D721Med (cell line): ENCODE measurements at regions not wholly inside any gene's neighbourhood (a gene's known extent, or its start where the extent isn't known, plus 50 kb on each side); places are given as distances from the start of the nearest gene placed in this dataset.
A peak's percentile ranks its signal among the peaks of the same experiment; 100 is the strongest.

Experiments
- DNase-seq: peaks from one replicate; pipeline ENCODE4 v3.0.0; 2011; ENCODE audit warnings: low spot score; ENCODE audit not compliant: insufficient read length
- FAIRE-seq: peaks from 2 replicates; lab custom pipeline; 2011; peaks lifted over from hg19 to GRCh38; lab: Jason Lieb, UNC
- CTCF ChIP-seq: IDR thresholded peaks from 2 replicates; pipeline ENCODE4 v1.5.1; 2012; ENCODE audit warnings: mild to moderate bottlenecking, control low read depth; ENCODE audit not compliant: insufficient read depth; ENCODE audit errors: missing control alignments

- no peak for DNase-seq
- FAIRE-seq, result no peak
Observed at GRCh38 chr2:62304429-62305417, 108.8 kb downstream of the B3GNT2 start.

DNA sequence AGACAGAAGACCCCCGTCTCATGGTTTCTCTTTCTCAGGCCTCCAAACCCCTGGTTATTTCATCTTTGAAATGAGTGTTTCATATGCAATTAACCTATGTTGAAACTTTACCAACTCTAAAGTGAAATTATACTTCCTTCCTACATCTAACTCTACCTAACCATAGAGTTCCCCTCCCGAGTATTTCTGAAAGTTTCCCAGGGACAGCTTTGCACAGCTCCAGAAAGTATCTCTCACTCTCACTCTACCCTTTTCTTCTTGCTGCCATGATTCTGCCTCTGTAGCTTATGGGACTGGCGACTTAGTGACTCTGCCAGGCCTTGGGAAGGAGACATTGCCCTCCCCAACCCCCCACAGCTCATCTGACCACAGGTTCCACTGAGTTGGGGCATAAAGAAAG lies 107.9 kb downstream of the B3GNT2 start:
- no peak for TF ChIP-seq CTCF
- FAIRE-seq, result no peak
- no peak for DNase-seq

More at GRCh38 chr2:62304429-62305417, 108.8 kb downstream of the B3GNT2 start:
- TF ChIP-seq CTCF, result no peak

GRCh38 chr2:62302631-62303435 lies 106.9 kb downstream of the B3GNT2 start:
- FAIRE-seq (no peak), DNase-seq (no peak)
- TF ChIP-seq CTCF, result no peak

DNA sequence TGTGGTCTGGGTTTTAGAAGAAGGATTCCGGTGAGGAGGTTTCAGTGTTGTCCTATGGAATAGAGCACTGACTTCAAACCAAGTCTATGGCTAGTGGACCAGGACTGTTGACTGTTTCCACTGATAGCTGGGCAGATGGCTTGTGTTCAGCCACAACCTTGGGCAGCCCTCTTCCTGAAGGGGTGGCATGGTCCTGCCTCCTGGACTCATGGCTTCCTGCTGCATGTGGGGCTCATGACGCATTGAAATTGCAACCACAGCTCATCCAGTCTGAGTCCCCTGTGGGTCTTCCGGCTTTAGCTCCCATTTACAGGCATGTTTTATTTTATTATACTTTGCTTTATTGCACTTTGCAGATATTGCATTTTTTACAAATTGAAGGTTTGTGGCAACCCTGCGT lies 105.0 kb downstream of the B3GNT2 start:
- TF ChIP-seq CTCF, result no peak
- FAIRE-seq (no peak), DNase-seq (no peak)

DNA sequence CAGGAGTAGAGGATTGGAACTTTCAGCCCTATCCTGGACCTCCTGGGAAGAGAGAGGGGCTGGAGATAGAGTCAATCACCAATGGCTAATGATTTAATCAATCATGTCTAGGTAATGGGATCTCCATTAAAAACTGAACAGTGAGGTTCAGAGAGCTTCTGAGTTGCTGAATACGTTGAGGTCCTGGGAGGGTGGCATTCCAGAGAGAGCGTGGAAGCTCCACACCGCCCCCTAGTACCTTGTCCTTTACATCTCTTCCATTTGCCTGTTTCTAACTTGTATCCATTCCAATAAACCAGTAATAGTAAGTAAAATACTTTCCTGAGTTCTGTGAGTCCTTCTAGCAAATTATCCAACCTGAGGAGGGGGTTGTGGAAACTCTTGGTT lies 101.7 kb downstream of the B3GNT2 start:
- peak; percentile 26 for TF ChIP-seq CTCF
- no peak for FAIRE-seq
- DNase-seq, result no peak

DNA sequence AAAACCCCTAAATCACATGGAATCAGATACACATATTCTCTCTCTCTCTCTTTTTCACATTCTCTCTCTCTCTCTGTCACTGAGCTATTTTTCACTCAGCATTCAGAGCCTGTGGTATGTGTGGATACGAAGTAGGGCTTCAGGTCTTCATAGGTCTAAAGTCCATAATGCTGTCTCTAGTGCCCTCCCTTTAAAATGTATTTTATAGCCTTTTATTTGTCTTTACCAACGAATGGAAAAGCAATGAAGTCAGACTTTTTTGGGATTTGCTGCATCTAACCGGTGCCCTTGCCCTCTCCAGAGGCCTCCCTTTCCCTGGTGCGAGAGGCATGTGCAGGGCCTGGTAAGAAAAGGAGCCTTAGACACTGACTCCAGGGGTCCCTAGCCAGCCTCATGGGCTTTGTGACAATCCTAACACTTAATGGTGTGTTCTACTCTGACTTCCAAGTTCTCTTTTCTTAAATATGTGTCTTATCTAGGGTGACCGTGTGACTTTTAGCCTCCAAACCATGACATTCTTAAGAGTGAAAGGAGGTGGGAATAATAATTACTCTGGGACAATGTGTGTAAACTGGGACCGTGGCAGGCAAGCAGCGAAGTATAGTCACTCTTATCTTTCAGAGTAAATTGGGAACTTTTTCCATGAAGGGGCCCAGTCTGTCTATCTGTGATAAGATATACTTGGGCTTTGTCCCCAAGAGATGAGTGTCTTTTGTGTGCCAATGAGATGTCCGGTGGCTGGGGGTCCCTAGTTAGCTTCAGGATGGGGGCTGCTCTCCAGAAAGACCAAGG lies 101.1 kb downstream of the B3GNT2 start:
- TF ChIP-seq CTCF, result no peak
- FAIRE-seq, result no peak

More for the DNA sequence above, 101.1 kb downstream of the B3GNT2 start:
- no peak for DNase-seq
